ENCODE measurements at regions not wholly inside any gene's neighbourhood (a gene's known extent, or its start where the extent isn't known, plus 50 kb on each side); places are given as distances from the start of the nearest gene placed in this dataset.
"Not testable (repeated sequence)": the region's sequence is repeated elsewhere in the genome, so short reads cannot be mapped to it uniquely, and the experiment has no call there.

DNA sequence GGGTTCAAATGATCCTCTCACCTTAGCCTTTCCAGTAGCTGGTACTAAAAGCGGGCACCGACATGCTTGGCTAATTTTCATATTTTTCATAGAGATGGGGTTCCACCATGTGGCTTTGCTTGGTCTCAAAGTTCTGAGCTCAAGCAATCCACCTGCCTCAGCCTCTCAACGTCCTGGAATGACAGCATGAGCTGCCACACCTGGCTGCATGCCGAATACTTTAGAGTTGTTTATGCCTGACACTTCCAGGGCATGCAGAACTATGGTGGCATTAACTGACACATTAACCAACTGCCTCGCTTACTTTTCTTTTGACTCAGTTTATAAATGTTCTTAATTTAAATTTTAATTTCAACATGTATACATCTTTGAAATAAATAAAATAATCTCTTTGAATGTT lies 135.8 kb downstream of the CCDC74A start:
- TF ChIP-seq, protein P1, sequence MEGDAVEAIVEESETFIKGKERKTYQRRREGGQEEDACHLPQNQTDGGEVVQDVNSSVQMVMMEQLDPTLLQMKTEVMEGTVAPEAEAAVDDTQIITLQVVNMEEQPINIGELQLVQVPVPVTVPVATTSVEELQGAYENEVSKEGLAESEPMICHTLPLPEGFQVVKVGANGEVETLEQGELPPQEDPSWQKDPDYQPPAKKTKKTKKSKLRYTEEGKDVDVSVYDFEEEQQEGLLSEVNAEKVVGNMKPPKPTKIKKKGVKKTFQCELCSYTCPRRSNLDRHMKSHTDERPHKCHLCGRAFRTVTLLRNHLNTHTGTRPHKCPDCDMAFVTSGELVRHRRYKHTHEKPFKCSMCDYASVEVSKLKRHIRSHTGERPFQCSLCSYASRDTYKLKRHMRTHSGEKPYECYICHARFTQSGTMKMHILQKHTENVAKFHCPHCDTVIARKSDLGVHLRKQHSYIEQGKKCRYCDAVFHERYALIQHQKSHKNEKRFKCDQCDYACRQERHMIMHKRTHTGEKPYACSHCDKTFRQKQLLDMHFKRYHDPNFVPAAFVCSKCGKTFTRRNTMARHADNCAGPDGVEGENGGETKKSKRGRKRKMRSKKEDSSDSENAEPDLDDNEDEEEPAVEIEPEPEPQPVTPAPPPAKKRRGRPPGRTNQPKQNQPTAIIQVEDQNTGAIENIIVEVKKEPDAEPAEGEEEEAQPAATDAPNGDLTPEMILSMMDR (IDR thresholded peaks at IDR 0.05): not testable (repeated sequence)
- not testable (repeated sequence) for TF ChIP-seq POLR2AphosphoS5 (IDR thresholded peaks at IDR 0.05; ENCODE audit: low read depth, low read length); SIN3A (IDR thresholded peaks at IDR 0.05; ENCODE audit: borderline replicate concordance, insufficient read depth, low read depth, low read length)
- TF ChIP-seq, protein P2, sequence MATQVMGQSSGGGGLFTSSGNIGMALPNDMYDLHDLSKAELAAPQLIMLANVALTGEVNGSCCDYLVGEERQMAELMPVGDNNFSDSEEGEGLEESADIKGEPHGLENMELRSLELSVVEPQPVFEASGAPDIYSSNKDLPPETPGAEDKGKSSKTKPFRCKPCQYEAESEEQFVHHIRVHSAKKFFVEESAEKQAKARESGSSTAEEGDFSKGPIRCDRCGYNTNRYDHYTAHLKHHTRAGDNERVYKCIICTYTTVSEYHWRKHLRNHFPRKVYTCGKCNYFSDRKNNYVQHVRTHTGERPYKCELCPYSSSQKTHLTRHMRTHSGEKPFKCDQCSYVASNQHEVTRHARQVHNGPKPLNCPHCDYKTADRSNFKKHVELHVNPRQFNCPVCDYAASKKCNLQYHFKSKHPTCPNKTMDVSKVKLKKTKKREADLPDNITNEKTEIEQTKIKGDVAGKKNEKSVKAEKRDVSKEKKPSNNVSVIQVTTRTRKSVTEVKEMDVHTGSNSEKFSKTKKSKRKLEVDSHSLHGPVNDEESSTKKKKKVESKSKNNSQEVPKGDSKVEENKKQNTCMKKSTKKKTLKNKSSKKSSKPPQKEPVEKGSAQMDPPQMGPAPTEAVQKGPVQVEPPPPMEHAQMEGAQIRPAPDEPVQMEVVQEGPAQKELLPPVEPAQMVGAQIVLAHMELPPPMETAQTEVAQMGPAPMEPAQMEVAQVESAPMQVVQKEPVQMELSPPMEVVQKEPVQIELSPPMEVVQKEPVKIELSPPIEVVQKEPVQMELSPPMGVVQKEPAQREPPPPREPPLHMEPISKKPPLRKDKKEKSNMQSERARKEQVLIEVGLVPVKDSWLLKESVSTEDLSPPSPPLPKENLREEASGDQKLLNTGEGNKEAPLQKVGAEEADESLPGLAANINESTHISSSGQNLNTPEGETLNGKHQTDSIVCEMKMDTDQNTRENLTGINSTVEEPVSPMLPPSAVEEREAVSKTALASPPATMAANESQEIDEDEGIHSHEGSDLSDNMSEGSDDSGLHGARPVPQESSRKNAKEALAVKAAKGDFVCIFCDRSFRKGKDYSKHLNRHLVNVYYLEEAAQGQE (IDR thresholded peaks at IDR 0.05; ENCODE audit: insufficient read depth in 1 of 2, low read depth in 2 of 2, low read length in 1 of 2): not testable (repeated sequence)

All from Panc1 (cell line).